Astrocyte (in vitro differentiated cells and primary cell): ENCODE measurements at regions not wholly inside any gene's neighbourhood (a gene's known extent, or its start where the extent isn't known, plus 50 kb on each side); places are given as distances from the start of the nearest gene placed in this dataset.

Experiments
- DNase-seq: peaks from one replicate; pipeline ENCODE4 v3.0.0-alpha.2; 2010; ENCODE audit warnings: low read depth
- FAIRE-seq: peaks from 2 replicates; lab custom pipeline; 2011; peaks lifted over from hg19 to GRCh38; lab: Jason Lieb, UNC
- H2AFZ ChIP-seq: 2 replicates; pipeline ENCODE4 v1.6.0; 2012; ENCODE audit warnings: low read depth, low read length, inconsistent platforms
- H3K27ac ChIP-seq: 2 replicates; pipeline ENCODE4 v1.5.1; 2011; ENCODE audit warnings: low read depth, low read length, inconsistent platforms
- H3K27me3 ChIP-seq: 2 replicates; pipeline ENCODE4 v1.6.0; 2011; ENCODE audit warnings: low read length, inconsistent platforms; ENCODE audit not compliant: insufficient read depth
- H3K36me3 ChIP-seq: 2 replicates; pipeline ENCODE4 v1.5.1; 2011; ENCODE audit warnings: low read length, inconsistent platforms; ENCODE audit not compliant: insufficient read depth
- H3K4me1 ChIP-seq: 2 replicates; pipeline ENCODE4 v1.5.1; 2011; ENCODE audit warnings: low read length, inconsistent platforms; ENCODE audit not compliant: insufficient read depth
- H3K4me2 ChIP-seq: 2 replicates; pipeline ENCODE4 v1.6.0; 2012; ENCODE audit warnings: low read length, inconsistent platforms
- H3K4me3 ChIP-seq: 2 replicates; pipeline ENCODE4 v1.5.1; 2011; ENCODE audit warnings: low read depth, mild to moderate bottlenecking, low read length, inconsistent platforms; ENCODE audit not compliant: insufficient read depth
- H3K79me2 ChIP-seq: 2 replicates; pipeline ENCODE4 v1.6.0; 2012; ENCODE audit warnings: mild to moderate bottlenecking, low read length, inconsistent platforms; ENCODE audit not compliant: insufficient read depth
- H3K9ac ChIP-seq: 2 replicates; pipeline ENCODE4 v1.6.0; 2012; ENCODE audit warnings: mild to moderate bottlenecking, low read length, inconsistent platforms
- H3K9me3 ChIP-seq: 2 replicates; pipeline ENCODE4 v1.5.1; 2012; ENCODE audit warnings: low read depth, mild to moderate bottlenecking, low read length, inconsistent platforms; ENCODE audit not compliant: insufficient read depth
- H4K20me1 ChIP-seq: 2 replicates; pipeline ENCODE4 v1.6.0; 2012; ENCODE audit warnings: low read length, inconsistent platforms; ENCODE audit not compliant: insufficient read depth
- H3K27ac Mint-ChIP-seq: one replicate; pipeline ENCODE4 v1.8.0; 2021; ENCODE audit warnings: mild to moderate bottlenecking, mixed read lengths; ENCODE audit not compliant: unreplicated experiment
- H3K27me3 Mint-ChIP-seq: one replicate; pipeline ENCODE4 v1.8.0; 2021; ENCODE audit warnings: low read depth, mixed read lengths; ENCODE audit not compliant: unreplicated experiment
- H3K36me3 Mint-ChIP-seq: one replicate; pipeline ENCODE4 v1.8.0; 2021; ENCODE audit warnings: low read depth, mixed read lengths; ENCODE audit not compliant: unreplicated experiment
- H3K4me1 Mint-ChIP-seq: one replicate; pipeline ENCODE4 v1.8.0; 2021; ENCODE audit warnings: low read depth, mixed read lengths; ENCODE audit not compliant: unreplicated experiment
- H3K4me3 Mint-ChIP-seq: one replicate; pipeline ENCODE4 v1.8.0; 2021; ENCODE audit warnings: mild to moderate bottlenecking, moderate library complexity, mixed read lengths; ENCODE audit not compliant: unreplicated experiment
- H3K9me3 Mint-ChIP-seq: one replicate; pipeline ENCODE4 v1.8.0; 2021; ENCODE audit warnings: mild to moderate bottlenecking, mixed read lengths; ENCODE audit not compliant: unreplicated experiment
- CTCF ChIP-seq: IDR thresholded peaks from 2 replicates; pipeline ENCODE4 v1.5.1; 2011; ENCODE audit warnings: low read depth, mild to moderate bottlenecking, inconsistent platforms, low read length, moderate library complexity; ENCODE audit not compliant: insufficient read depth
- EZH2 ChIP-seq: IDR thresholded peaks from 2 replicates; pipeline ENCODE4 v1.6.1; 2012; ENCODE audit warnings: mild to moderate bottlenecking, low read length, inconsistent platforms; ENCODE audit not compliant: insufficient read depth

- H3K27ac ChIP-seq: no peak overlapping the region
- H3K79me2 ChIP-seq: no peaks in the 10 kb centered on the region
- FAIRE-seq (no peak), DNase-seq (no peak)
- H4K20me1 ChIP-seq: no peaks in the 10 kb centered on the region
- H3K4me2 ChIP-seq: no peak overlapping the region
- Mint-ChIP-seq H3K27me3 (no peaks in the 10 kb centered on the region), H3K9me3 (no peaks in the 10 kb centered on the region), H3K36me3 (no peaks in the 10 kb centered on the region), H3K4me3 (no peak overlapping the region), H3K27ac (no peak overlapping the region), H3K4me1 (no peaks in the 10 kb centered on the region)
- no peaks in the 10 kb centered on the region for H3K27me3 ChIP-seq
- H3K36me3 ChIP-seq: no peaks in the 10 kb centered on the region
- no peaks in the 10 kb centered on the region for H3K9me3 ChIP-seq
- H3K4me1 ChIP-seq: no peaks in the 10 kb centered on the region
- no peak for TF ChIP-seq EZH2
- TF ChIP-seq CTCF: no peak
- H2AFZ ChIP-seq: no peak overlapping the region
- no peak overlapping the region for H3K9ac ChIP-seq
- no peak overlapping the region for H3K4me3 ChIP-seq
Observed at GRCh38 chr4:138320030-138320429, 77.9 kb upstream of the SLC7A11 start.

- DNase-seq (no peak), FAIRE-seq (no peak)
- H3K4me3 Mint-ChIP-seq: no peak overlapping the region
- H3K4me2 ChIP-seq: no peak overlapping the region
- H2AFZ ChIP-seq: no peak overlapping the region
- H3K4me1 ChIP-seq: no peaks in the 10 kb centered on the region
- no peaks in the 10 kb centered on the region for H3K36me3 ChIP-seq
- no peak overlapping the region for H3K27ac ChIP-seq
- no peaks in the 10 kb centered on the region for H4K20me1 ChIP-seq
- H3K4me3 ChIP-seq: no peak overlapping the region
- H3K36me3 Mint-ChIP-seq: no peaks in the 10 kb centered on the region
- no peaks in the 10 kb centered on the region for H3K27me3 ChIP-seq
- H3K27me3 Mint-ChIP-seq: no peaks in the 10 kb centered on the region
- peaks cover 3% of the 10 kb centered on the region for H3K4me1 Mint-ChIP-seq
- no peaks in the 10 kb centered on the region for H3K9me3 ChIP-seq
- H3K27ac Mint-ChIP-seq: no peak overlapping the region
- TF ChIP-seq CTCF: no peak
- TF ChIP-seq EZH2: no peak
- no peaks in the 10 kb centered on the region for H3K79me2 ChIP-seq
- no peak overlapping the region for H3K9ac ChIP-seq
- H3K9me3 Mint-ChIP-seq: no peaks in the 10 kb centered on the region
Observed at GRCh38 chr4:138317175-138317748, 75.1 kb upstream of the SLC7A11 start.

- no peak overlapping the region for H3K27ac ChIP-seq
- H3K4me3 Mint-ChIP-seq: no peak overlapping the region
- no peaks in the 10 kb centered on the region for H3K36me3 Mint-ChIP-seq
- H3K4me1 ChIP-seq: peaks cover 12% of the 10 kb centered on the region
- no peaks in the 10 kb centered on the region for H3K27me3 ChIP-seq
- no peaks in the 10 kb centered on the region for H3K36me3 ChIP-seq
- H3K79me2 ChIP-seq: no peaks in the 10 kb centered on the region
- H3K4me1 Mint-ChIP-seq: peaks cover 33% of the 10 kb centered on the region
- TF ChIP-seq EZH2 (no peak), CTCF (no peak)
- H3K27ac Mint-ChIP-seq: no peak overlapping the region
- no peaks in the 10 kb centered on the region for H3K9me3 Mint-ChIP-seq
- H3K27me3 Mint-ChIP-seq: no peaks in the 10 kb centered on the region
- H3K4me2 ChIP-seq: no peak overlapping the region
- H3K4me3 ChIP-seq: no peak overlapping the region
- H3K9me3 ChIP-seq: no peaks in the 10 kb centered on the region
- H2AFZ ChIP-seq: no peak overlapping the region
- no peak for DNase-seq
- no peak for FAIRE-seq
- H4K20me1 ChIP-seq: no peaks in the 10 kb centered on the region
- no peak overlapping the region for H3K9ac ChIP-seq
Observed at GRCh38 chr4:138312536-138312911, 70.4 kb upstream of the SLC7A11 start.
